Upper lobe of right lung (tissue), 1 donor: ENCODE measurements at regions not wholly inside any gene's neighbourhood (a gene's known extent, or its start where the extent isn't known, plus 50 kb on each side); places are given as distances from the start of the nearest gene placed in this dataset.
A peak's percentile ranks its signal among the peaks of the same experiment; 100 is the strongest.

Experiments used
- ATAC-seq: fragments of 200-7000 bp; cut with Tn5 transposase; one replicate; pipeline ENCODE4 v1.9.1; 2020; ENCODE audit warnings: mild to moderate bottlenecking, moderate library complexity
- DNase-seq: peaks from one replicate; pipeline ENCODE4 v3.0.0-alpha.2; 2020
- H3K27ac ChIP-seq: fragments of 200-600 bp; one replicate; pipeline ENCODE4 v1.8.0; 2022
- H3K27me3 ChIP-seq: fragments of 200-600 bp; one replicate; pipeline ENCODE4 v1.8.0; 2022; ENCODE audit warnings: mild to moderate bottlenecking
- H3K36me3 ChIP-seq: fragments of 200-600 bp; one replicate; pipeline ENCODE4 v1.8.0; 2022
- H3K4me1 ChIP-seq: fragments of 200-600 bp; one replicate; pipeline ENCODE4 v1.8.0; 2022
- H3K4me3 ChIP-seq: fragments of 200-600 bp; one replicate; pipeline ENCODE4 v1.8.0; 2022; ENCODE audit warnings: mild to moderate bottlenecking
- H3K9me3 ChIP-seq: fragments of 200-600 bp; one replicate; pipeline ENCODE4 v1.8.0; 2022
- intact Hi-C: fragments of 100-400 bp; cut with DNase I; formaldehyde crosslinking; loops from one replicate; pipeline ENCODE4 v1.11.0; 2022
- TF ChIP-seq, protein P1 (sequence below): fragments of 200-600 bp; IDR thresholded peaks from one replicate; pipeline ENCODE4 v1.8.0; 2022; ENCODE audit warnings: antibody characterized with exemption
- donor health status: DM: no; HTN: yes; CAD: no; lungs with severe emphysema.

DNA sequence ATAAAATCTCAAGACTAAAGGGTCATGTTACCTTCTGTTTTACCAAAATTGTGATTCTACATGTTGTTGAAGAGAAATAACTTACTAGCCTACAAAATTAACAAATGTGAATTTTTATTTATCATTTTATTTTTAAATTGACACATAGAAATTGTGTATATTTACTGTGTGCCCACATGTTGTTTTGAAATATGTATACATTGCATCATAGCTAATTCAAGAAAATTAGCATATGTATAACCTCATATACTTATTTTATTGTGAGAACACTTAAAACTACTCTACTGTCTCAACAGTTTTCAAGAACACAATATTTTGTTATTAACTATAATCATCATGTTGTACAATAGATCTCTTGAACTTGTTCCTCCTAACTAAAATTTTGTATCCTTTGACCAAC is 177.8 kb downstream of the EPM2A start:
- Histone ChIP-seq H3K27ac (no peak overlapping the region), H3K27me3 (no peaks in the 10 kb centered on the region), H3K9me3 (no peaks in the 10 kb centered on the region), H3K4me3 (no peak overlapping the region), H3K36me3 (no peaks in the 10 kb centered on the region), H3K4me1 (no peaks in the 10 kb centered on the region)
- ATAC-seq (no peak), DNase-seq (no peak)
- intact Hi-C loops: no loop called here
- TF ChIP-seq, protein P1, sequence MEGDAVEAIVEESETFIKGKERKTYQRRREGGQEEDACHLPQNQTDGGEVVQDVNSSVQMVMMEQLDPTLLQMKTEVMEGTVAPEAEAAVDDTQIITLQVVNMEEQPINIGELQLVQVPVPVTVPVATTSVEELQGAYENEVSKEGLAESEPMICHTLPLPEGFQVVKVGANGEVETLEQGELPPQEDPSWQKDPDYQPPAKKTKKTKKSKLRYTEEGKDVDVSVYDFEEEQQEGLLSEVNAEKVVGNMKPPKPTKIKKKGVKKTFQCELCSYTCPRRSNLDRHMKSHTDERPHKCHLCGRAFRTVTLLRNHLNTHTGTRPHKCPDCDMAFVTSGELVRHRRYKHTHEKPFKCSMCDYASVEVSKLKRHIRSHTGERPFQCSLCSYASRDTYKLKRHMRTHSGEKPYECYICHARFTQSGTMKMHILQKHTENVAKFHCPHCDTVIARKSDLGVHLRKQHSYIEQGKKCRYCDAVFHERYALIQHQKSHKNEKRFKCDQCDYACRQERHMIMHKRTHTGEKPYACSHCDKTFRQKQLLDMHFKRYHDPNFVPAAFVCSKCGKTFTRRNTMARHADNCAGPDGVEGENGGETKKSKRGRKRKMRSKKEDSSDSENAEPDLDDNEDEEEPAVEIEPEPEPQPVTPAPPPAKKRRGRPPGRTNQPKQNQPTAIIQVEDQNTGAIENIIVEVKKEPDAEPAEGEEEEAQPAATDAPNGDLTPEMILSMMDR: no peak

DNA sequence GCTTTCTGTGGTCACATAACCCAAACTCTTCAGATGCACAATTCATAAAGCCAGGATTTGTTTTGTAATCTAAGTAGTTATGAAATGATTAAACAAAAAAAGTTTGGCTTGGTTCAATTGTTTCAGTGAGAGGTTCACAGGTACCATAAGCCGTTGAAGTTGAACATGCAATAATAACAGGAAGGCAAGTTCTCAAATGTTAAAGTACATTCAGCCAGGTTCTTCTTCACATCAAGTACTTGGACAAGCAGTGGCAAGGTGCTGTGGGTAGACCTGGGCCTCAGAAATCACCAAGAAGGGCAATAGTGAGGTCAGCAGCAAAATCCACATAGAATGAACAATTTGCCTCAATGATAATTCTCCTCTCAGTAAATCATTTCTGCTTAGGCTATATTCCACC is 175.5 kb downstream of the EPM2A start:
- Histone ChIP-seq H3K27me3 (no peaks in the 10 kb centered on the region), H3K36me3 (no peaks in the 10 kb centered on the region), H3K4me3 (no peak overlapping the region), H3K4me1 (no peaks in the 10 kb centered on the region), H3K9me3 (no peaks in the 10 kb centered on the region), H3K27ac (no peak overlapping the region)
- intact Hi-C loops: no loop called here
- DNase-seq (no peak), ATAC-seq (peak; percentile 66)
- TF ChIP-seq, protein P1: no peak

DNA sequence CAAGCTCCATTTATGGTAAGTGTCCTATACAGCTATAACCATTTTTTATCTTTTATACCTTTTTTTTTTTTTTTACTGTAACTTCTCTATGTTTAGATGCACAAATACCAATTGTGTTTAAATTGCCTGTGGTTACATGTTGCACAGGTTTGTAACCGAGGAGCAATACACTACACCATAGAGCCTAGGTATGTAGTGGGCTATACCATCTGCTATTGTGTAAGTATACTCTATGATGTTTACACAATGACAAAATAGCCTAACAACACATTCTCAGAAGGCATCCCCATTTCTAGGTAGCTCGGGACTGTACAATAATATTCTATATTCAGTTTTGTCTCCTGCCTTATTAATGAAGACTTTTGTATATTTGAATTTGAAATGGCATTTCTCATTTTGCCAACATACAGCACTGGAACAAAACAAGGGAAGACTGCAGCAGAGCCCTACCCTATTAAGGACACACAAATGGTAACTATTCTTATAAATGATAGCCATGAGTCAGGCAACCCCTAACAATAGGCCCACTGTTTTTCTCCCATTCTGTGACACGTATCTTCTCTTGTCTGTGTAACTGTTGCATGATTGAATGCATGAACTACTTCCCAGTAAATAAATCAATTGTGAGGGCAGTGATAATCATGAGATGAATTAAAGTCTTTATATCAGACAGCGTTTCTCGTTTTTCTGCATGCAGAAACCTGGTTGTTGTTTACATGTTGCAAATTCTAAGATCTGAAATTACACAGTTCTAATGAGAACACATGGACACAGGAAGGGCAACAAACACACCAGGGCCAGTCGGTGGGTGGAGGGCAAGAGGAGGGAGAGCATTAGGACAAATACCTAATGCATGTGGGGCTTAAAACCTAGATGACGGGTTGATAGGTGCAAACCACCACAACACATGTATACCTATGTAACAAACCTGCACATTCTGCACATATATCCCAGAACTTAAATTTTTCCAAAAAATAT is 173.9 kb downstream of the EPM2A start:
- ATAC-seq: no peak
- H3K27ac ChIP-seq: no peak overlapping the region
- TF ChIP-seq, protein P1: no peak
- H3K9me3 ChIP-seq: no peaks in the 10 kb centered on the region
- no peaks in the 10 kb centered on the region for H3K27me3 ChIP-seq
- DNase-seq: no peak
- no peaks in the 10 kb centered on the region for H3K4me1 ChIP-seq
- H3K4me3 ChIP-seq: no peak overlapping the region
- intact Hi-C loops: no loop called here
- H3K36me3 ChIP-seq: no peaks in the 10 kb centered on the region

DNA sequence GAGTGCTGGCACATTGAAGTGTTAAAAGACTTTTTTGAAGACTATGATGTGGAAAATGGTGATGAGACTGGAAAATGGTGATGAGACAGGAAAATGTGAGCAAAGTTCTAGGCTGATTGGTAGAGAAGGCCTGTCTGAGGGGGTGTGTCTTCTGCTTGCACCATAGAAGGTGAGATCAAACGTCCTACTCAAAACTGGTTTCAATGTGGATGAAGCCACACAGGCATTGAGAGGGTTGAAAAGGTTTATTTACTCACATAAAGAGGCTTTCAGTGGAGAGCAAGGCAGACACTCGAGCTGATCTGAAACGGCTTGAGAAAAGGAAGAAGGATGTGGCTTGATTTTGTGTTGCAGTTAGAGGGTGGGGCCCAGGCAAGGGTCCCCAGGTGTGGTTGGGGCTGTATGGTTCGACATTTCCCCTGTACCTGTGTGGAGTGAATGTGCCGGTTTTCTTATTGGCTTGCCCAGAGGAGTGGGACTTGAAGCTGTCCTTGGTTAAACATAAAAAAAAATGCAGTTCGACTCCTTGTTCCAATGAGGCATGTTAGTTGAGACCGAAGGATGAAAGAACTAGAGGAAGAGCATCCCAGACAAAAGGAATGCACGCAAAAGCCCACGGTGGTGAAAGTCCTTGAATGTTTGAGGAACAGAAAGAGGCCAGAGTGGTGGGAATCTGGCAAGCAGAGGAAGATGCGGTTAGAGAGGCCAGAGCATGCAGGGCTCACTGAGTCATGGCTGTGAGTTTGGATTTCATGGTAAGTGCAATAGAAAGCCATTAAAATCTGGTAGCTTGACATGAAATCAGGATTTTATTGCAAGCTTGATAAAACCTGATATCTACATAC is 172.3 kb downstream of the EPM2A start:
- Histone ChIP-seq H3K4me3 (no peak overlapping the region), H3K27me3 (no peaks in the 10 kb centered on the region), H3K36me3 (no peaks in the 10 kb centered on the region), H3K4me1 (no peaks in the 10 kb centered on the region), H3K27ac (no peak overlapping the region), H3K9me3 (no peaks in the 10 kb centered on the region)
- intact Hi-C loops: no loop called here
- TF ChIP-seq, protein P1: no peak
- ATAC-seq: peak; percentile 83
- DNase-seq: no peak

DNA sequence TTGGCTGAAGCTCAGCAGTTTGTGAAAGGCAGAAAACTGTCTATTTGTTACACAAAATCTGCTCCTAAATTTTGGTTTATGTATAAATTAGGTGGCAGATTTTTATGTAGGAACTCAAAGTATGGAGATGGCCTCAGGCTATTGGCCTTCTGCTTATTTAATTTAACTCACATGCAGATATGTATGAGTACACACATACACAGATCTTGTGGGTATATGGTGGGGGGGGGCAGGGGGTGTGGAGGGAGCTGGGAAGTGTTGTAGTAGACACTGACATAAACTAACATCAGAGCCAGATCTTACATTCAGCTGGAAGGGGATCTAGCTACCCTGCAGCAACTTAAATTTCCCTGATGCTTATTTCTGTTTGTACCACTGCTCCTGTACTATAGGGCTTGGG is 170.8 kb downstream of the EPM2A start:
- no peak overlapping the region for H3K27ac ChIP-seq
- H3K36me3 ChIP-seq: no peaks in the 10 kb centered on the region
- ATAC-seq (no peak), DNase-seq (no peak)
- H3K9me3 ChIP-seq: no peaks in the 10 kb centered on the region
- no peak overlapping the region for H3K4me3 ChIP-seq
- H3K4me1 ChIP-seq: no peaks in the 10 kb centered on the region
- intact Hi-C loops: no loop called here
- no peaks in the 10 kb centered on the region for H3K27me3 ChIP-seq
- TF ChIP-seq, protein P1: no peak
